ENCODE measurements at regions not wholly inside any gene's neighbourhood (a gene's known extent, or its start where the extent isn't known, plus 50 kb on each side); places are given as distances from the start of the nearest gene placed in this dataset.

DNA sequence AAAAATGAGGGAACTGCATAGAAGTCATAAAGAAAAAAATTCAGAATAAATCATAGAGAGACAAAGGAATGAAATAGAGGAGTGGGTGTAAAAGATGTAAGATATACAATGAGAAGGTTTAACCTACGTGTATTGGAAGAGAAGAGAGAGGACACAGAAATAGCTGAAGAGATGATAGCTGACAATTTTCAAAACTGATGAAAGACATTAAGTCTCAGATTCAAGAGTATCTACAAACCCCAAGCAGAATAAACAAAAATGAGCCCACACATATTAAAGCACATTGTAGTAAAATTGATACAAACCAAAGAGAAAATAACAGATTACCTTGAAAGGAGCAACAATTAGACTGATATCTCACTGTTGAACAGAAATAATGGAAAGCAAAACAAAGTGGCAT lies 107.9 kb upstream of the PRNP start:
- TF ChIP-seq, protein P1, sequence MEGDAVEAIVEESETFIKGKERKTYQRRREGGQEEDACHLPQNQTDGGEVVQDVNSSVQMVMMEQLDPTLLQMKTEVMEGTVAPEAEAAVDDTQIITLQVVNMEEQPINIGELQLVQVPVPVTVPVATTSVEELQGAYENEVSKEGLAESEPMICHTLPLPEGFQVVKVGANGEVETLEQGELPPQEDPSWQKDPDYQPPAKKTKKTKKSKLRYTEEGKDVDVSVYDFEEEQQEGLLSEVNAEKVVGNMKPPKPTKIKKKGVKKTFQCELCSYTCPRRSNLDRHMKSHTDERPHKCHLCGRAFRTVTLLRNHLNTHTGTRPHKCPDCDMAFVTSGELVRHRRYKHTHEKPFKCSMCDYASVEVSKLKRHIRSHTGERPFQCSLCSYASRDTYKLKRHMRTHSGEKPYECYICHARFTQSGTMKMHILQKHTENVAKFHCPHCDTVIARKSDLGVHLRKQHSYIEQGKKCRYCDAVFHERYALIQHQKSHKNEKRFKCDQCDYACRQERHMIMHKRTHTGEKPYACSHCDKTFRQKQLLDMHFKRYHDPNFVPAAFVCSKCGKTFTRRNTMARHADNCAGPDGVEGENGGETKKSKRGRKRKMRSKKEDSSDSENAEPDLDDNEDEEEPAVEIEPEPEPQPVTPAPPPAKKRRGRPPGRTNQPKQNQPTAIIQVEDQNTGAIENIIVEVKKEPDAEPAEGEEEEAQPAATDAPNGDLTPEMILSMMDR (IDR thresholded peaks at IDR 0.05), result no peak
- no peak for TF ChIP-seq POLR2A (IDR thresholded peaks at IDR 0.05)
